HEK293 (cell line): ENCODE measurements at regions not wholly inside any gene's neighbourhood (a gene's known extent, or its start where the extent isn't known, plus 50 kb on each side); places are given as distances from the start of the nearest gene placed in this dataset.
A peak's percentile ranks its signal among the peaks of the same experiment; 100 is the strongest.

Source experiments
- CTCF ChIA-PET: fragments of 350-600 bp; formaldehyde crosslinking; extraction: SDS; loops from one replicate; lab custom pipeline; 2021; ENCODE audit warnings: antibody characterized with exemption; lab: Yijun Ruan, JAX
- POLR2A ChIA-PET: fragments of 300-600 bp; formaldehyde crosslinking; extraction: SDS; loops from one replicate; lab custom pipeline; 2020; ENCODE audit warnings: antibody characterized with exemption, inconsistent platforms; lab: Yijun Ruan, JAX
- H3K27ac ChIP-seq: fragments of 200-500 bp; sonication (Bioruptor generic); 2 replicates; pipeline ENCODE4 v1.5.1; 2014; ENCODE audit warnings: low read depth, low read length, control low read depth, inconsistent platforms; ENCODE audit errors: extremely low read depth
- H3K36me3 ChIP-seq, 2 experiments: fragments of 200-500 bp in 1 of 2; sonication (Bioruptor generic) in 1 of 2; 1 replicate in 1 of 2; 2 replicates in 1 of 2; pipeline ENCODE4 v1.5.1; 2014 to 2017; ENCODE audit warnings: inconsistent platforms in 2 of 2, low read length in 2 of 2; ENCODE audit not compliant: control insufficient read depth in 2 of 2, insufficient read depth in 1 of 2
- H3K4me1 ChIP-seq: fragments of 200-500 bp; sonication (Bioruptor generic); 2 replicates; pipeline ENCODE4 v1.5.1; 2014; ENCODE audit warnings: mild to moderate bottlenecking, low read length, inconsistent platforms; ENCODE audit not compliant: control insufficient read depth, insufficient read depth
- H3K4me3 ChIP-seq: 2 replicates; pipeline ENCODE4 v1.5.1; 2011; ENCODE audit warnings: low read depth, mild to moderate bottlenecking, control low read depth, low read length, moderate library complexity
- H3K9me3 ChIP-seq: fragments of 200-500 bp; sonication (Bioruptor generic); 2 replicates; pipeline ENCODE4 v1.5.1; 2014; ENCODE audit warnings: low read depth, low read length, inconsistent platforms; ENCODE audit not compliant: control insufficient read depth, insufficient read depth
- KLF1 ChIP-seq: fragments of 450-650 bp; formaldehyde crosslinking; IDR thresholded peaks from 2 replicates; pipeline ENCODE4 v1.5.1; 2016; ENCODE audit warnings: missing biosample characterization, missing genetic modification characterization
- MEIS1 ChIP-seq: sonication (generic); formaldehyde crosslinking; IDR thresholded peaks from 2 replicates; pipeline ENCODE4 v1.8.1; 2022; ENCODE audit warnings: missing genetic modification reagents, mild to moderate bottlenecking, borderline replicate concordance
- OVOL3 ChIP-seq: fragments of 450-650 bp; formaldehyde crosslinking; IDR thresholded peaks from 2 replicates; pipeline ENCODE4 v1.5.1; 2016; ENCODE audit warnings: missing biosample characterization, missing genetic modification characterization
- PRDM1 ChIP-seq: fragments of 450-650 bp; formaldehyde crosslinking; IDR thresholded peaks from 2 replicates; pipeline ENCODE4; 2016; ENCODE audit warnings: missing biosample characterization, missing genetic modification characterization
- PRDM4 ChIP-seq: fragments of 450-650 bp; formaldehyde crosslinking; IDR thresholded peaks from 2 replicates; pipeline ENCODE4 v1.5.1; 2017; ENCODE audit warnings: missing biosample characterization, missing genetic modification characterization
- SCRT1 ChIP-seq: fragments of 450-650 bp; formaldehyde crosslinking; IDR thresholded peaks from 2 replicates; pipeline ENCODE4 v1.5.1; 2016; ENCODE audit warnings: missing biosample characterization, missing genetic modification characterization, borderline replicate concordance
- SCRT2 ChIP-seq: fragments of 450-650 bp; formaldehyde crosslinking; IDR thresholded peaks from 2 replicates; pipeline ENCODE4 v1.5.1; 2016; ENCODE audit warnings: missing biosample characterization, missing genetic modification characterization
- SP3 ChIP-seq: fragments of 450-650 bp; formaldehyde crosslinking; IDR thresholded peaks from 2 replicates; pipeline ENCODE4 v1.5.1; 2016; ENCODE audit warnings: missing biosample characterization, missing genetic modification characterization
- ZBTB1 ChIP-seq: fragments of 450-650 bp; formaldehyde crosslinking; IDR thresholded peaks from 2 replicates; pipeline ENCODE4 v1.5.1; 2016; ENCODE audit warnings: missing biosample characterization, missing genetic modification characterization
- ZFP69B ChIP-seq: fragments of 450-650 bp; formaldehyde crosslinking; IDR thresholded peaks from 2 replicates; pipeline ENCODE4 v1.5.1; 2016; ENCODE audit warnings: missing biosample characterization, missing genetic modification characterization
- ZIC2 ChIP-seq: fragments of 450-650 bp; formaldehyde crosslinking; IDR thresholded peaks from 2 replicates; pipeline ENCODE4 v1.5.1; 2016; ENCODE audit warnings: missing biosample characterization, missing genetic modification characterization
- ZNF155 ChIP-seq: fragments of 450-650 bp; formaldehyde crosslinking; IDR thresholded peaks from 2 replicates; pipeline ENCODE4 v1.5.1; 2016; ENCODE audit warnings: missing biosample characterization, missing genetic modification characterization
- ZNF23 ChIP-seq: fragments of 450-650 bp; formaldehyde crosslinking; IDR thresholded peaks from 2 replicates; pipeline ENCODE4 v1.5.1; 2016; ENCODE audit warnings: missing biosample characterization, missing genetic modification characterization, borderline replicate concordance
- ZNF24 ChIP-seq: fragments of 450-650 bp; formaldehyde crosslinking; IDR thresholded peaks from 2 replicates; pipeline ENCODE4 v1.5.1; 2016; ENCODE audit warnings: missing biosample characterization, missing genetic modification characterization
- ZNF302 ChIP-seq: fragments of 450-650 bp; formaldehyde crosslinking; IDR thresholded peaks from 2 replicates; pipeline ENCODE4 v1.5.1; 2016; ENCODE audit warnings: missing biosample characterization, missing genetic modification characterization, low read depth
- ZNF391 ChIP-seq: fragments of 450-650 bp; formaldehyde crosslinking; IDR thresholded peaks from 2 replicates; pipeline ENCODE4 v1.5.1; 2016; ENCODE audit warnings: low read depth, missing biosample characterization, missing genetic modification characterization, borderline replicate concordance
- ZNF548 ChIP-seq: fragments of 450-650 bp; formaldehyde crosslinking; IDR thresholded peaks from 2 replicates; pipeline ENCODE4 v1.5.1; 2016; ENCODE audit warnings: missing biosample characterization, missing genetic modification characterization
- ZNF677 ChIP-seq: fragments of 450-650 bp; IDR thresholded peaks from 2 replicates; pipeline ENCODE4 v1.5.0; 2018; ENCODE audit warnings: missing biosample characterization, mild to moderate bottlenecking, missing genetic modification characterization, moderate library complexity
- ZNF837 ChIP-seq: fragments of 450-650 bp; formaldehyde crosslinking; IDR thresholded peaks from 2 replicates; pipeline ENCODE4 v1.5.1; 2016; ENCODE audit warnings: missing biosample characterization, missing genetic modification characterization

- Histone ChIP-seq H3K4me3 (no peak overlapping the region), H3K36me3 (no peaks in the 10 kb centered on the region), H3K27ac (no peak overlapping the region), H3K4me1 (no peaks in the 10 kb centered on the region), H3K9me3 (no peaks in the 10 kb centered on the region)
- CTCF ChIA-PET: interaction anchor here (0.6 to 8.5 kb wide), 43 partner anchors 8 to 489 kb away, joined by 3 to 137 read pairs (median 5); partner anchors contain the start of gene EFNB1
- no peak for TF ChIP-seq ZNF391 (tag by site-specific recombination)
- peak; percentile 88 for TF ChIP-seq ZNF677 (tag by site-specific recombination)
- TF ChIP-seq, all 188 proteins: peak for 1
- POLR2A ChIA-PET: interaction anchor here (1.7 to 3.9 kb wide), 2 partner anchors 393 kb away, joined by 31 to 34 read pairs; partner anchors contain the start of gene EFNB1
Measured at GRCh38 chrX:69221239-69222102, 56.2 kb upstream of the PJA1 start.

- H3K4me1 ChIP-seq: no peaks in the 10 kb centered on the region
- H3K4me3 ChIP-seq: no peak overlapping the region
- no peaks in the 10 kb centered on the region for H3K9me3 ChIP-seq
- TF ChIP-seq SP3 (tag by site-specific recombination) (no peak), ZNF302 (tag by site-specific recombination) (no peak), SCRT1 (peak; percentile 56; the same call in 1 of the 2 replicates), PRDM1 (tag by site-specific recombination) (no peak), ZNF548 (tag by site-specific recombination) (no peak), ZNF24 (no peak), ZNF23 (tag by site-specific recombination) (no peak), SCRT2 (tag by site-specific recombination) (peak; percentile 55; the same call in 1 of the 2 replicates), ZNF155 (tag by site-specific recombination) (no peak), OVOL3 (tag by site-specific recombination) (no peak), ZIC2 (tag by site-specific recombination) (peak; percentile 67), ZBTB1 (tag by site-specific recombination) (no peak)
- no peaks in the 10 kb centered on the region for H3K36me3 ChIP-seq
- no peak overlapping the region for H3K27ac ChIP-seq
- ChIA-PET CTCF (interaction anchor here (0.5 to 8.5 kb wide), 13 partner anchors 29 to 1022 kb away, joined by 3 to 137 read pairs (median 5); partner anchors contain the start of gene EFNB1), POLR2A (interaction anchor here (1.0 to 3.9 kb wide), 2 partner anchors 390 to 396 kb away, joined by 3 to 34 read pairs; partner anchors contain the start of gene EFNB1)
Measured at GRCh38 chrX:69218407-69218997, 53.2 kb upstream of the PJA1 start.

- Histone ChIP-seq H3K4me1 (no peaks in the 10 kb centered on the region), H3K9me3 (no peaks in the 10 kb centered on the region), H3K4me3 (no peak overlapping the region), H3K27ac (no peak overlapping the region), H3K36me3 (no peaks in the 10 kb centered on the region)
- POLR2A ChIA-PET: interaction anchor here (3.9 kb wide), 1 partner anchor 388 kb away, joined by 34 read pairs; the partner anchor contains the start of gene EFNB1
- CTCF ChIA-PET: no interaction called here
- no peak for TF ChIP-seq KLF1
- TF ChIP-seq ZNF837 (tag by site-specific recombination): no peak
- TF ChIP-seq PRDM4 (tag by site-specific recombination): no peak
- TF ChIP-seq ZFP69B: no peak
- no peak for TF ChIP-seq MEIS1
Measured at GRCh38 chrX:69216911-69217310, 51.7 kb upstream of the PJA1 start.
